GM23248 (cell line): ENCODE measurements at regions not wholly inside any gene's neighbourhood (a gene's known extent, or its start where the extent isn't known, plus 50 kb on each side); places are given as distances from the start of the nearest gene placed in this dataset.
A peak's percentile ranks its signal among the peaks of the same experiment; 100 is the strongest.

Source experiments
- DNase-seq: peaks from one replicate; pipeline ENCODE4 v3.0.0-alpha.2; 2015
- H2AFZ ChIP-seq: fragments of 200-600 bp; sonication (generic); 2 replicates; pipeline ENCODE4 v1.6.1; 2016; ENCODE audit warnings: antibody characterized with exemption
- H3F3A ChIP-seq: fragments of 200-600 bp; sonication (generic); 2 replicates; pipeline ENCODE4 v1.6.1; 2016; ENCODE audit warnings: mild to moderate bottlenecking, antibody characterized with exemption, mixed run types; ENCODE audit not compliant: insufficient read depth
- H3K27ac ChIP-seq: fragments of 200-600 bp; sonication (generic); 2 replicates; pipeline ENCODE4 v1.5.1; 2016; ENCODE audit warnings: mild to moderate bottlenecking
- H3K27me3 ChIP-seq: fragments of 200-600 bp; sonication (generic); replicated peaks from 2 replicates; pipeline ENCODE4 v1.6.1; 2016; ENCODE audit warnings: mild to moderate bottlenecking; ENCODE audit not compliant: insufficient read depth
- H3K36me3 ChIP-seq: fragments of 200-600 bp; sonication (generic); 2 replicates; pipeline ENCODE4 v1.6.1; 2016; ENCODE audit warnings: low read depth, mild to moderate bottlenecking
- H3K4me1 ChIP-seq: fragments of 200-600 bp; sonication (generic); 2 replicates; pipeline ENCODE4 v1.6.1; 2016; ENCODE audit warnings: mild to moderate bottlenecking; ENCODE audit not compliant: insufficient read depth
- H3K4me2 ChIP-seq: fragments of 200-600 bp; sonication (generic); one replicate; pipeline ENCODE4 v1.6.1; 2016; ENCODE audit warnings: mild to moderate bottlenecking; ENCODE audit not compliant: unreplicated experiment
- H3K4me3 ChIP-seq: fragments of 200-600 bp; sonication (generic); 2 replicates; pipeline ENCODE4 v1.5.1; 2016; ENCODE audit warnings: mild to moderate bottlenecking
- H3K79me2 ChIP-seq: fragments of 200-600 bp; sonication (generic); 2 replicates; pipeline ENCODE4 v1.6.1; 2016; ENCODE audit warnings: mild to moderate bottlenecking; ENCODE audit not compliant: insufficient read depth
- H3K9ac ChIP-seq: fragments of 200-600 bp; sonication (generic); 2 replicates; pipeline ENCODE4 v1.6.1; 2016; ENCODE audit warnings: mild to moderate bottlenecking
- H3K9me2 ChIP-seq: fragments of 200-600 bp; sonication (generic); 2 replicates; pipeline ENCODE4 v1.6.1; 2016; ENCODE audit warnings: mixed run types, mild to moderate bottlenecking, moderate library complexity; ENCODE audit not compliant: insufficient read depth
- H3K9me3 ChIP-seq: fragments of 200-600 bp; sonication (generic); one replicate; pipeline ENCODE4 v1.6.1; 2017; ENCODE audit warnings: low read depth
- H4K20me1 ChIP-seq: fragments of 200-600 bp; sonication (generic); 2 replicates; pipeline ENCODE4 v1.6.0; 2016; ENCODE audit not compliant: insufficient read depth
- EZH2 ChIP-seq: fragments of 200-600 bp; sonication (generic); IDR thresholded peaks from 2 replicates; pipeline ENCODE4 v1.6.1; 2018; ENCODE audit warnings: antibody characterized with exemption, mild to moderate bottlenecking; ENCODE audit not compliant: insufficient read depth, poor library complexity, severe bottlenecking
- EZH2phosphoT487 ChIP-seq: fragments of 200-600 bp; sonication (generic); IDR thresholded peaks from 2 replicates; pipeline ENCODE4 v1.6.1; 2018; ENCODE audit warnings: antibody characterized with exemption, moderate library complexity, mild to moderate bottlenecking, low read depth; ENCODE audit not compliant: insufficient read depth
- WGBS, 2 experiments: methylation state at CpG; one replicate each; pipeline ENCODE4 v1.1.6; 2015 to 2017; ENCODE audit warnings: low lambda C conversion rate in 2 of 2, low coverage in 1 of 2; ENCODE audit errors: missing lambda C conversion rate in 2 of 2; 5-methylcytosine and 5-hydroxymethylcytosine counted together
- in situ Hi-C: fragments of 300-500 bp; cut with MboI; formaldehyde crosslinking; loops from 2 replicates; pipeline ENCODE4 v1.15.0; 2020

- Histone ChIP-seq H4K20me1 (no peaks in the 10 kb centered on the region), H3K36me3 (no peaks in the 10 kb centered on the region), H3K4me2 (no peak overlapping the region), H3K9me3 (no peaks in the 10 kb centered on the region), H3K27ac (0 out of 2 replicates have a peak overlapping the region, but pooled peaks have one; percentile 49), H3K79me2 (no peaks in the 10 kb centered on the region), H3K9ac (no peak overlapping the region), H3K4me3 (no peak overlapping the region), H3K27me3 (no peaks in the 10 kb centered on the region), H3K4me1 (peaks cover 21% of the 10 kb centered on the region), H3F3A (peaks cover 10% of the 10 kb centered on the region; the same call in 1 of the 2 replicates), H2AFZ (0 out of 2 replicates have a peak overlapping the region, but pooled peaks have one; percentile 8), H3K9me2 (no peaks in the 10 kb centered on the region)
- no peak for TF ChIP-seq EZH2phosphoT487
- no peak for TF ChIP-seq EZH2
- DNase-seq: no peak
- 90 to 98% methylated on average over 3 of the region's 3 CpGs for whole genome bisulfite sequencing, 2 experiments
- in situ Hi-C loops: no loop called here
Observed at GRCh38 chr5:160479220-160479619, 57.6 kb downstream of the PTTG1 start.

- no peaks in the 10 kb centered on the region for H3K9me3 ChIP-seq
- peak overlapping the region; percentile 31; the same call in 1 of the 2 replicates for H3K4me3 ChIP-seq
- 6 to 9% methylated on average over 7 of the region's 7 CpGs for WGBS, 2 experiments
- DNase-seq: peak; percentile 89
- H3K36me3 ChIP-seq: no peaks in the 10 kb centered on the region
- H3K79me2 ChIP-seq: no peaks in the 10 kb centered on the region
- H2AFZ ChIP-seq: peak overlapping the region; percentile 34; the same call in 1 of the 2 replicates
- peak overlapping the region; percentile 49 for H3K27ac ChIP-seq
- peaks cover 10% of the 10 kb centered on the region; the same call in 1 of the 2 replicates for H3F3A ChIP-seq
- 0 out of 2 replicates have a peak overlapping the region, but pooled peaks have one; percentile 4 for H3K9ac ChIP-seq
- in situ Hi-C loops: no loop called here
- no peaks in the 10 kb centered on the region for H4K20me1 ChIP-seq
- H3K27me3 ChIP-seq: no peaks in the 10 kb centered on the region
- TF ChIP-seq EZH2phosphoT487: no peak
- no peak for TF ChIP-seq EZH2
- H3K4me2 ChIP-seq: peak overlapping the region; percentile 45
- H3K4me1 ChIP-seq: peaks cover 21% of the 10 kb centered on the region
- no peaks in the 10 kb centered on the region for H3K9me2 ChIP-seq
Observed at GRCh38 chr5:160479926-160480325, 58.3 kb downstream of the PTTG1 start.

GRCh38 chr5:160480652-160481051 is 59.0 kb downstream of the PTTG1 start:
- peak overlapping the region; percentile 31; the same call in 1 of the 2 replicates for H3K4me3 ChIP-seq
- peak overlapping the region; percentile 34; the same call in 1 of the 2 replicates for H2AFZ ChIP-seq
- TF ChIP-seq EZH2 (no peak), EZH2phosphoT487 (no peak)
- peak overlapping the region; percentile 45 for H3K4me2 ChIP-seq
- no peaks in the 10 kb centered on the region for H4K20me1 ChIP-seq
- H3F3A ChIP-seq: peaks cover 10% of the 10 kb centered on the region; the same call in 1 of the 2 replicates
- peaks cover 21% of the 10 kb centered on the region for H3K4me1 ChIP-seq
- no peak overlapping the region for H3K27ac ChIP-seq
- H3K9me3 ChIP-seq: no peaks in the 10 kb centered on the region
- in situ Hi-C loops: no loop called here
- WGBS, 2 experiments: 97 to 100% methylated on average over 1 of the region's 1 CpG
- H3K36me3 ChIP-seq: no peaks in the 10 kb centered on the region
- no peaks in the 10 kb centered on the region for H3K79me2 ChIP-seq
- 0 out of 2 replicates have a peak overlapping the region, but pooled peaks have one; percentile 4 for H3K9ac ChIP-seq
- no peaks in the 10 kb centered on the region for H3K9me2 ChIP-seq
- no peaks in the 10 kb centered on the region for H3K27me3 ChIP-seq
- DNase-seq: no peak

DNA sequence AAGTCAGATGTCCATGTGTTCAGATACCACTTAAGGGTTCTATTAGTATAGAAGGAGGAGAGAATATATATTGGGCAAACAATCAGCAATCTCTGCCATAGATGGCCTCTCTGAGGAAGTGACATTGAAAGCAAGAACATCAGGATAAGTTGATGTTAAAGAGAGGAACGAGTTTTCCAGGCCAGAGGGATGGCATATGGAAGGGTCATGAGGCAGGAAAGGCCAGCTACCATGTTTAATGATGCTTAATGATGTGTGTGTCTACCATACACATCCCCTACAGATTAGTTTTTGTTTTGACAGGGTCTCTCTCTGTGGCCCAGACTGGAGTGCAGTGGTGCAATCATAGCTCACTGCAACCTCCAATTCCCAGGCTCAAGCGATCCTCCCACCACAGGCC is 63.0 kb downstream of the PTTG1 start:
- no peak for TF ChIP-seq EZH2
- no peak for TF ChIP-seq EZH2phosphoT487
- Histone ChIP-seq H3K9ac (no peak overlapping the region), H4K20me1 (no peaks in the 10 kb centered on the region), H3K27ac (no peak overlapping the region), H3K36me3 (no peaks in the 10 kb centered on the region), H3K9me3 (no peaks in the 10 kb centered on the region), H3K27me3 (no peaks in the 10 kb centered on the region), H3K79me2 (no peaks in the 10 kb centered on the region), H3F3A (peaks cover 10% of the 10 kb centered on the region; the same call in 1 of the 2 replicates), H3K4me2 (no peak overlapping the region), H2AFZ (no peak overlapping the region), H3K4me1 (peaks cover 14% of the 10 kb centered on the region), H3K4me3 (no peak overlapping the region), H3K9me2 (no peaks in the 10 kb centered on the region)
- no peak for DNase-seq
- in situ Hi-C loops: no loop called here
- WGBS, 2 experiments: 89 to 93% methylated on average over 2 of the region's 2 CpGs
